NOMO-1 treated with DMSO at 0.1 percent for 48 hours (cell line): ENCODE measurements at regions not wholly inside any gene's neighbourhood (a gene's known extent, or its start where the extent isn't known, plus 50 kb on each side); places are given as distances from the start of the nearest gene placed in this dataset.
A peak's percentile ranks its signal among the peaks of the same experiment; 100 is the strongest.

ENCODE experiments used
- DNase-seq: peaks from one replicate; lab custom pipeline; 2025; ENCODE audit not compliant: unreplicated experiment; lab: John Stamatoyannopoulos, UW

GRCh38 chr5:17882760-17883488, 248.7 kb downstream of the TAF11L14 start:
- DNase-seq = no peak

DNA sequence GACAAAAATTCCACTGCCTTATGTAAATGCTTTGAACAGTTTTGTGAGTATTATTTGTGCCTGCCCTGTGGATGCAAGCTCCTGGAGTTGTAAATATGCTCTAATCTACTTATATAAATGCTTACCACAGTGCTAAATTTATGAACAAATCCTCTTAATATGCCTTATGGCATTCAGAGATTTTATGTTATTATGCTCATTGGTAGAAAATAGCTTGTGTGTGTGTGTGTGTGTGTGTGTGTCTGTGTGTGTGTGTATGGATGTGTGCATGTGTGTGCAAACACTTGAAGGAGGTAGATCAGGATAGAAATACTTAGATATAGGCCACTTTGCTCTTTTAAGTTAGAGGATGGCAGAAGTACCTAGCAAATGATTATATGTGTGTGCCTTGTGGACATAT, 253.9 kb downstream of the TAF11L14 start:
- no peak for DNase-seq

- DNase-seq = no peak
These were observed 256.2 kb downstream of the TAF11L14 start for GRCh38 chr5:17890501-17890900.

DNA sequence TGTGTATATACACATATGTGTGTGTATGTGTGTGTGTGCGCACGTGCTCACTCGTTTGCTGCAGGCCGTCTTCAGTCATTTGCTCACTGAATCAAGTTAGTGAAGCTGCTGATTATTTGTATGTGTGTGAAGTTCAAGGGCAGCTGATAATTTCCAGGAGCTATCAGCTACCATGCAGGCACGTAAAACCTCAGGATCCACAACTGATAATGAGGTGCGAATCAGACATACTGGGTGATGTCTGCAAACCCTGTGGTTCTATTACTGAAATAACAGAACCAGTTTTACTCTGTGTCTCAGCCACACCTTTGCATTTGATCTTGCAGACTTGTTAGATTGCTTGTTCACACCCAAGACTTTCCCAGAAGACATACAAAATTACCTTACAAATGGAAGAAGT, 257.6 kb downstream of the TAF11L14 start:
- no peak for DNase-seq

DNA sequence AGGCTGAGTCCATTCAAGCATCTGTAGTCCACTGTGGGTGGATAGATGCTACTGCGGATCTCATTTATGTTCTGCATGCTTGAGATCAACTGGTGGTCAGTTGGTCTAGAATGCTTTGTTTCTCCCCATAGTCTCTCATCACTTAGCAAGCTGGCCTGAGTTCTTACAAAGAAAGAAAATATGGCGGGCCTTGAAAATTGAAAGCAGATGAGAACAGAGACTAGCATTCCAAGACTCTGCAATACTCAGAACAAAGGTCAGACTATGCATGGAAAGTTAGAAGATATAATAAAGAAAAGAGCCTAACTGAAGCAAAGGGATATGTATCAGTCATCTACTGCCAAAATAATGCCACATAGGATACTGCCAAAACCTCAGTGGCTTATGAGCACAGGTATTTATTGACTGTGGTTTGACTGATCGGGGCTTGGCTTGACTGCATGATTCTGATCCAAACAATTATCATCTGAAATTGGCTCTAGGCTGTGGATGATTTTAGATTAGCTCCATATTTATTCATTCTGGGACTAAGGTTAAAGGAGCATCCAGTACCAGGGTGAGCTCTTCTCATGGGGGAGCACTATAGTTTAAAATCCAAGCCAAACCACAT, 258.9 kb downstream of the TAF11L14 start:
- DNase-seq = no peak

GRCh38 chr5:17895288-17896033, 261.2 kb downstream of the TAF11L14 start:
- no peak for DNase-seq

DNA sequence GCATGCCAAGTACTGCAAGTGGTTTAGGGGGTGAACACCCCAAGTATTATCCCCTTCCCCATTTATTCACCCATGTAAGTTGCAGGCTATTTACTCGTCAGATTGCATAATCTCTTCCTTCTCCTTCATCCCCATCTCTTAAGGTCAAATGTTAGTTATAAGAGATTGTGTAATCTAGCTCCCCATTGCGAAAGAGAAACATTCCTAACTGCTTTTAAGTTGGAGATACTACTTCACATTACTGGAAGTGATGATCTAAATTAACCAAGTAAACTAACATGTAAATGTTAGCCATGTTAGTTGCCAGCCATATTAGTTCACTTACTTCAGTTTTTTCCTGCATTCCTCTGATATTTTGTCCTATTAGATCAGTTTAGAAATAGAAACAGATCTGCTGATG, 262.3 kb downstream of the TAF11L14 start:
- DNase-seq = peak; percentile 21

DNA sequence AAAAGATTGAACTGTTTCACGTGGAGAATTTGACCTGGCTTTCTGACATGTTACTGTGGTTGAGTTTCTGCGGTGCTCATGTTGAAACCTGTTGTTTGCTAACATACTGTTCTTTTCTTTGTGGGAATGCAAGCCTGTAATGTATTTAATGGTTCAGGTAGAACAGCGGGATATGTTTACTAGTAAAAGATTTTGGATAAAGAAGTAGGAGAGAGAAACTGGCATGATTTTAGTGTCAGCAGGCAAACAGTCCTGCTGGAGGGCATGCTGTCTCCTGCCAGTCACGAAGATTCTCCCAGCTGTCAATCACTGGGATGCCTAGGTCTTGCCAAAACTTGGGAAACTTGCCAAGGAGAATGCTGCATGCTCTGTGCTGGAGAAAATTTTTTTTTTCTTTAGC, 263.5 kb downstream of the TAF11L14 start:
- no peak for DNase-seq

DNA sequence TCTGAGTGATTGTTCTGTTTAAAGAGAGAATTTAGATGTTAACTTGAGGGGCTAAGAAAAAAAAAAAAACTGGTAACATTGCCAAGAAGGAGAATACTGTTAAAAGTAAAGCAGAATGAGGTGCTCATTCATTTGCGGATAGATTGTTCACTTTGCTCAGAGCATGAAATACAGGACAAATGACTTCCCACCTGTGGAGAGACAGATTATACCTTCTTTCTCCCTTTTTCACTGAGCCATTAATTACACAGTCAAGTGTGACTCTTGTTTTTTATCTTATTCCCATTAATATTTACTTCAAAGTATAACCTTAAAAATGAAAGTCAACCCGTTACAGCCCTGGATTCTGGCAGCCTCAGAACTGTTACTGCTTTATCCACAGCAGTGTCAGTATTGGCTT, 264.5 kb downstream of the TAF11L14 start:
- no peak for DNase-seq

GRCh38 chr5:17907094-17907493, 272.8 kb downstream of the TAF11L14 start:
- no peak for DNase-seq

DNA sequence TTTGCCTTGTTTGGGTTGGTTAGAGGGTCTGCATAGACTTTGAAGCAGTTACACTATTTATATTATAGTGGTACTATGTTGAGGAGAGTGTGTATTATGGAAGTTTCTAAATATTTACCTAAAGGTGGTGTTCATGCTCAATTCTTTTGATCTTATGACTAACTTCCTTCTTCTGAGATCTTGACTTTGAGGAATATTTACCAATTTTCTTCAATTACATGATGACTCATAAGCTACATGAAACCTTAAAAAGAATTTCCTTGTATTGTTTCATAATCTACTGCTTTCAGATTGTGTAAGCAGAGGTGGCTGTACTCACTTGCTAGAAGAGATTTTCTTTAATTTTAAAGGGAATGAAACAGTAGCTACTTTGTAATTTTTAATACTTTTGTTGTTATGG, 276.1 kb downstream of the TAF11L14 start:
- peak; percentile 100 for DNase-seq

DNA sequence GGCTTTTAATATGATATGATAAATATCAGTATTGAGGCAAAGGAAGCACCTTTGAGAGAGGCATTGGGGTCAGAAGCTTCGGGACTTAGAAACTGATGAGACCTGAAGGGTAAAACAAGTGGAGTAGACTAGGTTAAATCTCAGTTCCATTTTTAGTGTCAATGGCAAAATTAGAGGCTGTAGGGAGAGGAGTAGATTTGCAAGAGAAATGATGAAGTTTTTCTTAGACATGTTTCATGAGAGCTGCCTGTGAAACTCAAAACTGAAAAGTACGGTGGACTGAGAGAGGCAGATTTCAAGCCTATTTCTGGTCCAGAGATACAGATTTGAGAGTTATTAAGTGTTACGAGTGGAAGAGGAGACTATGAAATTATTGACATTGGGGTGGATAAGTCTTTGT, 278.5 kb downstream of the TAF11L14 start:
- no peak for DNase-seq

DNA sequence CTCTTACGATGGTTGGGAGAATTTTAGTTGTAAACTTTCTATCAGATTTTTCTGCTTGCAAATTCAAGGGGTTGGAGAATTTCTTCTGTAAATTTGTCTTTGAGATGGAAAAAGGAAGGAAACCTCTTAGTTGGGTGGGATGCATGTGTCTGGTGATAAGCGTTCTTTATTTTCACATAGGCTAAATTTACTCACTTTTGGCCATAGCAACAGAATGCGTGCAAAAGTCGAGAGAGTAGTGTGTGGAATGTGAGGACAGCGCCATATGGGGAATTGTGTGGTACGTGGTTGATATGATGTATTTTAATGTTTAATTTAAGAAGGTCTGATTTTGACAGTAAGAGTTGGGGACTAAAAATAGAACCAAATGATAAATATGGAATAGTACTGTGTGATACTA, 282.2 kb downstream of the TAF11L14 start:
- no peak for DNase-seq

DNA sequence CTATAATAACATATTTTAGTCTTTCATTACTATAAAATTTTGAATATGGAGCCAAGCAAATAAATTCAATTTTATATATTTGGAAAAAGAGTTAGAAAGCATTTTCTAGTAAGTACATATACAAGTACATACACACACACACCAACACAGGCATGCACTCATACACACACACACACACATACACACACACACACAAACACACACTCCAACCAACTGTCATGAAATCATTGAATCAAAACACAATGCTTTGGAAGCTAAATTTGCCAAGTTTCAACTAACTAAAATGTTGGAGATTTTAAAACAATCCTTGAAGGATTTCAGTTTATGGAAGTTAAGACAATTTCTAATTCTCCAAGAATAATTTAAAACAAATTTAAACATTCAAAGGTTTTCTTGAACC, 283.2 kb downstream of the TAF11L14 start:
- no peak for DNase-seq

- DNase-seq = no peak
These were observed 284.3 kb downstream of the TAF11L14 start for GRCh38 chr5:17918373-17919104.

- no peak for DNase-seq
These were observed 291.0 kb downstream of the TAF11L14 start for GRCh38 chr5:17925276-17925675.

- DNase-seq = peak; percentile 76
These were observed 294.3 kb downstream of the TAF11L14 start for GRCh38 chr5:17928581-17928981.

DNA sequence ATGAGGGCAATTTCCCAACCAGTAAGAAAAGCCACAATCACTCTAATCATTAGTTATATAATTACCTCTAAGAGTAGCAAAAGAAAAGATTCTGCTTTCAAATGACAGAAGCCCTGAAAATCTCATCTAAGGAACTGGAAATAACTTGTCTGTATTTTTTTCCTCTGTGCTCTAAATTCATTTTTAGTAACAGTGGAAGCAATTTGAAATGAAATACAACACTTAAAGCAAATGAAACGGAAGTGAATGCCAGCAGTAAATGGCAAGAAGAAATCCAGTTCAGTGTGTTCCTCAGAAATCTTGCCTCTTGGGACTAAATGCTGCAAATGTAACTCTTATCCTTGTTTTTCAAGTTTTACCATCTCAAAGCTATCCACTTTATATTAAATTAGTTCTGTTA, 294.9 kb downstream of the TAF11L14 start:
- peak; percentile 69 for DNase-seq

- DNase-seq = no peak
These were observed 296.1 kb downstream of the TAF11L14 start for GRCh38 chr5:17930346-17930745.

DNA sequence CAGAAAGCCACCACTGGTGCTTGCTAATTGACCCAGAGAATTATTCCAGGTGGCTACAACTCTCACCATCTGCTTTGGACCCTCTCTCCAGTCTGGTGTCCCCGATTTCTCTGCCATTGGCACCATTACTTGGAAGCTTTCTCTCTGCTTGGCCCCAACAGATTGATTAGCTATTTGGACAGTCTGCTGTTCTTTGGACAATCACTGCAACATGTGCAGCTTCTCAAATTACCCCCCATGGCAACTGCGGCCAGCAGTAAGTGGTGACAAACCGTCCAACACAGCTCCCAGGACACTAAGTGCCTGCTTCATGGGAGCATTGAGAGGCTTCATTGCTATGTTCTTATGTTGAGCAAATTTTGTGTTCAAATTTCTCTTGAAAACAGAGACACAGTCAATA, 309.8 kb downstream of the TAF11L14 start:
- no peak for DNase-seq

- no peak for DNase-seq
These were observed 312.8 kb downstream of the TAF11L14 start for GRCh38 chr5:17947029-17947428.
